ENCODE measurements at regions not wholly inside any gene's neighbourhood (a gene's known extent, or its start where the extent isn't known, plus 50 kb on each side); places are given as distances from the start of the nearest gene placed in this dataset.

DNA sequence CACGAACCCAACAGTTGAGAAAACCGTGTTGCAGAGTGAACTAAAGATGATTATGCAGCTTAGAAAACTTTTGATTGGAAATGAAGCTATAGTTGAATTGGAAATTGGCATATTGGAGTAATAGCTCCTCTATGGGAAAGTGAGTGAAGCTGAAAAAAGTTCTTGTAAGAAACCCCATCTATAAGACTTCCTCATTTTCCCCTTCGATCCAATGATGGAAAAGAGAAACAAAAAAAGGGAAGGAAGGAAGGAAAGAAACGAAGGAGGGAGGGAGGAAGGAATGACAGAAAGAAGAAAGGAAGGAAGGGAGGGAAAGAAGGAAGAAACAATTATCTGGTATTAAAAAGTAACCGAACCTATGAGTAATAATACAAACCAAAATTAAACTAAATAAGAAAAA is 791.8 kb upstream of the NR2F2 start:
- no peak for TF ChIP-seq CTCF (IDR thresholded peaks at IDR 0.05)
- H3K27ac ChIP-seq: no peak overlapping the region
- intact Hi-C loops (cut with DNase I): no loop called here
- no peaks in the 10 kb centered on the region for H3K9me3 ChIP-seq
- no peak for ATAC-seq
- DNase-seq: no peak
- no peak overlapping the region for H3K4me3 ChIP-seq
- H3K4me1 ChIP-seq: no peaks in the 10 kb centered on the region
- H3K36me3 ChIP-seq: no peaks in the 10 kb centered on the region
- no peaks in the 10 kb centered on the region for H3K27me3 ChIP-seq

DNA sequence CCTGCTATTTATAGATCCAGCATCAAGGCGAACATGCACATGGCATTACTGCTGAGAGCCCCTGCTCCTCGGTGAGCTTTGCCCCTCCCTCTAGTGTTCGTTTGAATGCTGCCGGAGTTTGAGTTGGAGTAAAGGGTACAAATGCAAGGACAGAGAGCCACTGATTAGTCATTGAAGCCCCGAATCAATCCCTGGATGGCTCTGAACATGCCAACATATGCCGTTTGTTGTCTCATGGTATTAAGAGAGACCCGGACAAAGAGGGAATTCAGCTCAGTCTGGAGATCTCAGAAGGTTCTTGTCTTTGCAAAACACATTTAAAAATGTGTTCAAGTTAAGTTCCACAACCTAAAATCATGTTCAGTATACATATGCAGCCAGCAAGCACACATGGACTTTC is 789.2 kb upstream of the NR2F2 start:
- Histone ChIP-seq H3K4me3 (no peak overlapping the region), H3K4me1 (no peaks in the 10 kb centered on the region), H3K9me3 (no peaks in the 10 kb centered on the region), H3K27me3 (no peaks in the 10 kb centered on the region), H3K36me3 (no peaks in the 10 kb centered on the region), H3K27ac (no peak overlapping the region)
- TF ChIP-seq CTCF (IDR thresholded peaks at IDR 0.05): no peak
- ATAC-seq: no peak
- intact Hi-C loops (cut with DNase I): no loop called here
- no peak for DNase-seq

GRCh38 chr15:95549168-95549738 is 781.2 kb upstream of the NR2F2 start:
- intact Hi-C loops (cut with DNase I): no loop called here
- no peak for TF ChIP-seq CTCF (IDR thresholded peaks at IDR 0.05)
- Histone ChIP-seq H3K27ac (no peak overlapping the region), H3K9me3 (no peaks in the 10 kb centered on the region), H3K4me3 (no peak overlapping the region), H3K4me1 (no peaks in the 10 kb centered on the region), H3K27me3 (no peaks in the 10 kb centered on the region), H3K36me3 (no peaks in the 10 kb centered on the region)
- DNase-seq (no peak), ATAC-seq (no peak)

DNA sequence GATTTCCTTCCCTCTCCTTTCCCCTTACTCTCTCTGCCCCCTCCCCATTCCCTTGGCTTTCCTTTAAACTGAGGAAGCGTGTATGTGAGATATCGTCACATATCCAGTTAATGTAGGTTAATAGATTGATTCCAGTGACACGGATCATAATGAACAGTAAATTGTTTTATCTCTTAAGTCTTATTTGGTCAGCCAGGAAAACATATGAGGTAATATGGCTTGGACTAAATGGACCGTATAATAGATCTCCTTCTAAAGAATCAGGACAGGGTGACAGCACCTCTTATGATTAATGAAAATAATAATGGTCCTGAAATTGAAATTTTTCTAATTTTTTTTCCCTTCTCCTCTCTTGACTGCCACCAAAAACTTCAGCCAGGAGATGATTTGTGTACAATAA is 779.8 kb upstream of the NR2F2 start:
- Histone ChIP-seq H3K4me1 (no peaks in the 10 kb centered on the region), H3K27me3 (no peaks in the 10 kb centered on the region), H3K4me3 (no peak overlapping the region), H3K36me3 (no peaks in the 10 kb centered on the region), H3K9me3 (no peaks in the 10 kb centered on the region), H3K27ac (no peak overlapping the region)
- TF ChIP-seq CTCF (IDR thresholded peaks at IDR 0.05): no peak
- intact Hi-C loops (cut with DNase I): no loop called here
- no peak for DNase-seq
- no peak for ATAC-seq

GRCh38 chr15:95556225-95556624 is 774.3 kb upstream of the NR2F2 start:
- H3K27me3 ChIP-seq: no peaks in the 10 kb centered on the region
- intact Hi-C loops (cut with DNase I): no loop called here
- no peaks in the 10 kb centered on the region for H3K9me3 ChIP-seq
- no peak for TF ChIP-seq CTCF (IDR thresholded peaks at IDR 0.05)
- DNase-seq (no peak), ATAC-seq (no peak)
- H3K4me1 ChIP-seq: no peaks in the 10 kb centered on the region
- no peaks in the 10 kb centered on the region for H3K36me3 ChIP-seq
- no peak overlapping the region for H3K4me3 ChIP-seq
- no peak overlapping the region for H3K27ac ChIP-seq
